ENCODE measurements at regions not wholly inside any gene's neighbourhood (a gene's known extent, or its start where the extent isn't known, plus 50 kb on each side); places are given as distances from the start of the nearest gene placed in this dataset.

DNA sequence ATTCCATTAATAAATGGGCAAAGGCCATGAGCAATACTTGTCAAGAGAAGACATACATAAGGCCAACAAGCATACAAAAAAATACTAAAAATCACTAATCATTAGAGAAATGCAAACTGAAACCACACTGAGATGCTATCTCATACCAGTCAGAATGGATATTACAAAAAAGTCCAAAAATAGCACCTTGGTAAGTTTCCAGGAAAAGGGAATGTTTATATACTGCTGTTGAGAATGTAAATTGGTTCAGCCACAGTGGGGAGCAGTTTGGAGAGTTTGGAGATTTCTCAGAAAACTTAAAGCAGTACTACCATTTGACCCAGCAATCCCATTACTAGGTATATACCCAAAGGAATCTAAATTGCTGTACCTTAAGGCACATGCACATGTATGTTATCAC lies 467.7 kb downstream of the CDH11 start:
- TF ChIP-seq, protein P1, sequence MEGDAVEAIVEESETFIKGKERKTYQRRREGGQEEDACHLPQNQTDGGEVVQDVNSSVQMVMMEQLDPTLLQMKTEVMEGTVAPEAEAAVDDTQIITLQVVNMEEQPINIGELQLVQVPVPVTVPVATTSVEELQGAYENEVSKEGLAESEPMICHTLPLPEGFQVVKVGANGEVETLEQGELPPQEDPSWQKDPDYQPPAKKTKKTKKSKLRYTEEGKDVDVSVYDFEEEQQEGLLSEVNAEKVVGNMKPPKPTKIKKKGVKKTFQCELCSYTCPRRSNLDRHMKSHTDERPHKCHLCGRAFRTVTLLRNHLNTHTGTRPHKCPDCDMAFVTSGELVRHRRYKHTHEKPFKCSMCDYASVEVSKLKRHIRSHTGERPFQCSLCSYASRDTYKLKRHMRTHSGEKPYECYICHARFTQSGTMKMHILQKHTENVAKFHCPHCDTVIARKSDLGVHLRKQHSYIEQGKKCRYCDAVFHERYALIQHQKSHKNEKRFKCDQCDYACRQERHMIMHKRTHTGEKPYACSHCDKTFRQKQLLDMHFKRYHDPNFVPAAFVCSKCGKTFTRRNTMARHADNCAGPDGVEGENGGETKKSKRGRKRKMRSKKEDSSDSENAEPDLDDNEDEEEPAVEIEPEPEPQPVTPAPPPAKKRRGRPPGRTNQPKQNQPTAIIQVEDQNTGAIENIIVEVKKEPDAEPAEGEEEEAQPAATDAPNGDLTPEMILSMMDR (conservative IDR thresholded peaks at IDR 0.05), result no peak
- no peak for TF ChIP-seq ZFX (IDR thresholded peaks at IDR 0.05)

Data from C4-2B (cell line).